Activated T-cell treated with anti-CD3 and anti-CD28 coated beads for 48 hours (primary cell): ENCODE measurements at regions not wholly inside any gene's neighbourhood (a gene's known extent, or its start where the extent isn't known, plus 50 kb on each side); places are given as distances from the start of the nearest gene placed in this dataset.

Source experiments
- DNase-seq: peaks from one replicate; pipeline ENCODE4 v3.0.0-alpha.2; 2020; ENCODE audit warnings: low read depth

GRCh38 chr14:97299661-97300060 is 502.5 kb downstream of the VRK1 start:
- DNase-seq, result no peak

- DNase-seq, result no peak
Measured at GRCh38 chr14:97301931-97302559, 504.9 kb downstream of the VRK1 start.

- DNase-seq, result no peak
Measured at GRCh38 chr14:97306133-97306759, 509.1 kb downstream of the VRK1 start.

GRCh38 chr14:97306760-97307246 is 509.6 kb downstream of the VRK1 start:
- DNase-seq, result no peak

- DNase-seq, result no peak
Measured at GRCh38 chr14:97311411-97311810, 514.2 kb downstream of the VRK1 start.

GRCh38 chr14:97312910-97313309 is 515.7 kb downstream of the VRK1 start:
- no peak for DNase-seq

- no peak for DNase-seq
Measured at GRCh38 chr14:97315790-97316189, 518.6 kb downstream of the VRK1 start.

GRCh38 chr14:97318380-97318779 is 521.2 kb downstream of the VRK1 start:
- DNase-seq, result no peak

GRCh38 chr14:97319691-97320090 is 522.5 kb downstream of the VRK1 start:
- DNase-seq, result no peak

GRCh38 chr14:97328743-97329142 is 531.6 kb downstream of the VRK1 start:
- no peak for DNase-seq

- no peak for DNase-seq
Measured at GRCh38 chr14:97329701-97330100, 532.5 kb downstream of the VRK1 start.

GRCh38 chr14:97331058-97331457 is 533.9 kb downstream of the VRK1 start:
- DNase-seq, result no peak

- DNase-seq, result no peak
Measured at GRCh38 chr14:97331526-97331925, 534.3 kb downstream of the VRK1 start.

- DNase-seq, result no peak
Measured at GRCh38 chr14:97336179-97336578, 539.0 kb downstream of the VRK1 start.

- DNase-seq, result no peak
Measured at GRCh38 chr14:97336816-97337215, 539.6 kb downstream of the VRK1 start.

GRCh38 chr14:97337267-97337666 is 540.1 kb downstream of the VRK1 start:
- no peak for DNase-seq

GRCh38 chr14:97337670-97338069 is 540.5 kb downstream of the VRK1 start:
- no peak for DNase-seq

GRCh38 chr14:97344666-97345065 is 547.5 kb downstream of the VRK1 start:
- no peak for DNase-seq

GRCh38 chr14:97346675-97347074 is 549.5 kb downstream of the VRK1 start:
- DNase-seq, result no peak

- DNase-seq, result no peak
Measured at GRCh38 chr14:97349463-97349862, 552.3 kb downstream of the VRK1 start.

GRCh38 chr14:97349946-97350345 is 552.8 kb downstream of the VRK1 start:
- DNase-seq, result no peak

GRCh38 chr14:97350415-97350814 is 553.2 kb downstream of the VRK1 start:
- no peak for DNase-seq

- DNase-seq, result no peak
Measured at GRCh38 chr14:97350894-97351731, 553.9 kb downstream of the VRK1 start.
